IPS-20b (cell line): ENCODE measurements at regions not wholly inside any gene's neighbourhood (a gene's known extent, or its start where the extent isn't known, plus 50 kb on each side); places are given as distances from the start of the nearest gene placed in this dataset.
"Not testable (repeated sequence)": the region's sequence is repeated elsewhere in the genome, so short reads cannot be mapped to it uniquely, and the experiment has no call there.

ENCODE experiments used
- H3K27ac ChIP-seq: one replicate; pipeline ENCODE4 v1.5.1; 2013; ENCODE audit warnings: low read length
- H3K27me3 ChIP-seq: 2 replicates; pipeline ENCODE4 v1.6.1; 2013; ENCODE audit warnings: mild to moderate bottlenecking, low read length, inconsistent platforms; ENCODE audit not compliant: insufficient read depth
- H3K36me3 ChIP-seq: 2 replicates; pipeline ENCODE4 v1.6.1; 2013; ENCODE audit warnings: low read depth, mild to moderate bottlenecking, inconsistent platforms, low read length, moderate library complexity; ENCODE audit not compliant: insufficient read depth
- H3K4me1 ChIP-seq: 2 replicates; pipeline ENCODE4 v1.6.1; 2013; ENCODE audit warnings: mild to moderate bottlenecking, control low read depth, inconsistent platforms, low read length, moderate library complexity; ENCODE audit not compliant: insufficient read depth
- H3K4me3 ChIP-seq: 2 replicates; pipeline ENCODE4 v1.5.1; 2013; ENCODE audit warnings: mild to moderate bottlenecking, low read length, inconsistent platforms
- H3K9ac ChIP-seq: 2 replicates; pipeline ENCODE4 v1.6.1; 2013; ENCODE audit warnings: low read depth, mild to moderate bottlenecking, inconsistent platforms, low read length, moderate library complexity
- H3K9me3 ChIP-seq: 2 replicates; pipeline ENCODE4 v1.6.1; 2013; ENCODE audit warnings: mild to moderate bottlenecking, low read depth, low read length, inconsistent platforms; ENCODE audit not compliant: insufficient read depth

DNA sequence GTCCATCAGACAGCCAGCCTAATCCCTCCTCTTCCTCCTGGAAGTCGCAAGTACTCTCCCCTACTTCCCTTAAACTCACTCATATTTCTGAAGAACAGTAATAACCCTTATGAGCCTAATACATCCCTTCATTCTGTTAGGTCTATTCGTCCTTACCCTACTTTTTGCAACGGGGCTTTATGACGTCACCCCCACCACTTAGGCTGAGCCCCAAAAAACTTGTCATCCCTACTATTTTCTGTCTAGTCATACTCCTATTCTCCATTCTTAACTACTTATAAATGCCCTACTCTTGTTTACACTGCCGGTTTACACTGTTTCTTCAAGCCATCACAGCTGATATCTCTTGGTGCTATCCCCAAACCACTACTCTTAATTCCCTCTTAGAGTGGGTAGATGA, 674.7 kb upstream of the GJE1 start:
- not testable (repeated sequence) for H3K4me1 ChIP-seq, H3K9ac ChIP-seq, H3K4me3 ChIP-seq, H3K27me3 ChIP-seq, H3K9me3 ChIP-seq, H3K36me3 ChIP-seq, H3K27ac ChIP-seq

DNA sequence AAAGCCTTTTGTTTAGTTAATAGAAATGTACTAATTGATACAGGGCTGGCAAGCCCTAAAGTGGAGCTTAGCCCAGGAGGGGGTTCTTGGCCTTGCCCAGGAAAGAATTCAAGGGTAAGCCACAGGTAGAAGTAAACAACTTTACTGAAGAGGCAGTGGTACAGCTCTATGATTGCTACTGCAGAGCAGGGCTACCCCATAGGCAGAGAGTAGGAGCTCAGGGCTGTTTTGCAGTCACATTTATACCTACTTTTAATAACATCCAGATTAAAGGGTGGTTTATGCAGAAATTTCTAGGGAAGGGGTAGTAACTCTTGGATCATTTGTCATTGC, 680.4 kb upstream of the GJE1 start:
- H3K36me3 ChIP-seq: no peaks in the 10 kb centered on the region
- H3K27ac ChIP-seq: no peak overlapping the region
- H3K9me3 ChIP-seq: no peaks in the 10 kb centered on the region
- H3K9ac ChIP-seq: no peak overlapping the region
- no peak overlapping the region for H3K4me3 ChIP-seq
- peaks cover 14% of the 10 kb centered on the region; the same call in 1 of the 2 replicates for H3K4me1 ChIP-seq
- H3K27me3 ChIP-seq: no peaks in the 10 kb centered on the region

DNA sequence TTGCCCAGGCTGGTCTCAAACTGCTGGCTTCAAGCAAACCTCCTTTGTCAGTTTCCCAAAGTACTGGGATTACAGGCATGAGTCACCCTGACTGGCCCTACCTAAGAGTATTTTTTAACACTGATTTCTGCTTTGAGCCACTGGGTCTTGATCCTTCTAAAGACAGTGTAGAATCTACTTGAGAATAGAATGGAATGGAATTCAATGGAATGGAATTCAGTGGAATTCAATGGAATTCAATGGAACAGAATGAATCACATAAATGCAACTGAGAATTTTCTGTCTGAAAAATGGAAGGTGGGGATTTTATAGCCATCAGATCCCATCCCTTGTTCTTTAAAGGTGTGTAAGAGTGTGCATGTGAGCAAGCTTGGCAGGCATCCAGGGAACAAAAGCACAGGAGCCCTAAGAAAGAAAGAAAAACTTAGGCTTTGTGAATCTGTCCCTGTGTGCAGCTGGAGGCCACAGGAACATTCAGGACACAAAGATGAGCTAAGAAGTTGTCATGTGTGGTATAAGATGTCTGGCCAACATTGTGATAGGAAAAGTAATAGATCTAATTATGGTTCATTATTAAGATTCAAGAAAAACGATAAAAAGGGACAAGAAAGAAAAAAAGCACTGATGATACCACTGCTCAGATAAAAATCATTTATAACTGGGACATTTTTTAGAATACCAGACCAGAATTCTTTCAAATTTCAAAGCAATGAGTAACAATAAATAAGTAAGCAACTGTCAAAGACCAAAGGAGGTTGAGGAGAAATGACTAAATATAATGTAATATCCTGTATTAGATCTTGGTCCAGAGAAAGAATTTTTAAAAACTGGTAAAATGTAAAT, 681.0 kb upstream of the GJE1 start:
- Histone ChIP-seq H3K9me3 (no peaks in the 10 kb centered on the region), H3K27ac (no peak overlapping the region), H3K9ac (no peak overlapping the region; the same call in 1 of the 2 replicates), H3K4me1 (peaks cover 14% of the 10 kb centered on the region; the same call in 1 of the 2 replicates), H3K4me3 (no peak overlapping the region), H3K36me3 (no peaks in the 10 kb centered on the region), H3K27me3 (no peaks in the 10 kb centered on the region)

DNA sequence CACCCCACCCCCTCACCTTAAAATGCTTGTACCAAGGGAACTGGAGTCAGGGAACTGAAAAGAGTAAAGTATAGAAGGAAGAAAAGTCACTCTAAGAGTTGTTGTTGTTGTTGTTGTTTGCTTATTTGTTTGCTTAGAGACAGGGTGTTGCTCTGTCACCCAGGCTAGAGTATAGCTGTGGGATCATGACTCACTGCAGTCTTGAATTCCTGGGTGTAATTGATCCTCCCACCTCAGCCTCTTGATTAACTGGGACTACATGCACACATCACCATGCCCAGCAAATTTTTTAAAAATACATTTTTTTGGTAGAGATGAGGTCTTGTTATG, 681.6 kb upstream of the GJE1 start:
- peaks cover 14% of the 10 kb centered on the region; the same call in 1 of the 2 replicates for H3K4me1 ChIP-seq
- no peaks in the 10 kb centered on the region for H3K9me3 ChIP-seq
- H3K27ac ChIP-seq: peak overlapping the region; percentile 69
- H3K36me3 ChIP-seq: no peaks in the 10 kb centered on the region
- H3K27me3 ChIP-seq: no peaks in the 10 kb centered on the region
- H3K9ac ChIP-seq: no peak overlapping the region; the same call in 1 of the 2 replicates
- no peak overlapping the region for H3K4me3 ChIP-seq

DNA sequence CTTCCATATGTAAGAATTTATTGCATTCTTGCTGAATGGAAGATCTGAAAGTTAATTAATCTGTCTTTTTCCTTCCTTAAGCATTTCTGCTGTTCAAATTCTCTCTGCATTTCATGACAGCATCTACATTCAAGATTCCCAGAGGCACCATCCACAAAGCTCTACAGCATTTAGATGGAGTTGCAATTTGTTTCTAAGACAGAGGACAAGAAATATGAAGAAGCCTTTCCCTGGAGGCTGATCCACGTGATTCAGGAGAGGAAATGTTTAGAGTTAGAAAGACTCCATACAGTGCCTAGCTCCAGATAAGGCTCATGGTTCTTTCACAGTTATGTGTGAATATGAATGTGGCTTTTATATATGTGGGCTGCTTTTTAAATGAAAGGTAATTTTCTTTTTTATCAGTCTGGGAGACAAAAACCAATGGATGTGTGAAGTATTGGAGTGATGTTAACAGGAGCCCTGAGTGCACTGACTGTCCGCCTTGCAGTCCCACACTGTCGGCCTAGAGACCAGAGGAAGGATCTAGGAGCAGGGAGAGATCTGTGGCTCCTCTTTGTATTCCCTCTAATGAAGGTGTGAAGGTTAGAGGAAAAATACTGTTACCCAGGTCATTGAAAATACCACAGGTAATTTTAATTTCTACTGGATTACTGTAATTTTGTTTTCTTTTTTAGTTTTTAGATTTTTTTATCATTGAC, 686.6 kb upstream of the GJE1 start:
- no peak overlapping the region for H3K4me3 ChIP-seq
- H3K36me3 ChIP-seq: no peaks in the 10 kb centered on the region
- H3K4me1 ChIP-seq: peaks cover 3% of the 10 kb centered on the region; the same call in 1 of the 2 replicates
- H3K27me3 ChIP-seq: no peaks in the 10 kb centered on the region
- H3K27ac ChIP-seq: no peak overlapping the region
- H3K9ac ChIP-seq: no peak overlapping the region
- H3K9me3 ChIP-seq: no peaks in the 10 kb centered on the region

DNA sequence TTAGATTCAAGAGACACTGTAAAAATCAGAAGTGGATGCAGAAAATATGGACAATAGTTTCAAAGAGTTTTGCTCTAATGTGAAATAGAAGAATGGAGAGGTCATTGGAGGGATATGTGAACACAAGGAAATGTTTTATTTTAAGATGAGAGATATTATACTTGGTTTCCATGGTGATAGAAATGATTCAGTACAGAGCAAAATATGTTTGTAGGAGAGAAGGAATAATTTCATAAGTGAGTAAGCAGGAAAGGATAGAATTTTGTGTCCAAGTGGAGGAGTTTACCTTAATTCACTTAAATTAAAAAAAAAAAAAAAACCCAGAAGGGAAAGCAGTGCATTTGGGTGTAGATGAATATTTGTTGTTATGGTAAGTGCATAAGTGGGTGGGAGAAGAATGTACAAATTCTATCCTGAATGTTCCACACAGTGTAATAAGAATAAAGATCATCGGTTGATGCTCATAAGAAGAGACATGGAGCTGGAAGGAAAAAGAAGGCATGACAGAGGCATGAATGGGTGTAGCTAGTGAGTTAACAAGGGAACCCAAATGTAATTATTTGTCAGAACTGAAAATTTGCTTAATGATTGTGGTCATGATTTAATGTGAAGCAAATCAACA, 688.9 kb upstream of the GJE1 start:
- Histone ChIP-seq H3K36me3 (no peaks in the 10 kb centered on the region), H3K27me3 (no peaks in the 10 kb centered on the region), H3K4me1 (no peaks in the 10 kb centered on the region), H3K9ac (no peak overlapping the region), H3K9me3 (no peaks in the 10 kb centered on the region; the same call in 1 of the 2 replicates), H3K4me3 (no peak overlapping the region), H3K27ac (no peak overlapping the region)

DNA sequence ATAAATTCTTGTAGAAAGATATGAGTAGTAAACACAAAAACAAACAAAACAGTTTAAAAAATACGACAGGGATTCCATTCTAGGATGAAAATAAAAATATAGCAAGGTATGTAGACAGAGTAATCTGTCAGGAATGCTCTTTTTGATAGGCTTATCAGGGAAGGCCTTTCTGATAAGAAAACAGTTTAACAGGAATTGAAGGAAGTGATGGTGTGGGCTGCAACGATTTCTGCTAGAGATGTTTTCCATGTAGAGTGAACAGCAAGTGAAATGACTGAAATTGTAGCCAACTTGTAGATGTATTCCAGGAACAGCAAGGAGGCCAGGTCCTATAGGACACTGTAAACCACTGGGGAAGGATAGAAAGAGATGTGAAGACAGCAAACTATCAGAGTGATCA, 689.7 kb upstream of the GJE1 start:
- Histone ChIP-seq H3K4me3 (no peak overlapping the region), H3K9me3 (no peaks in the 10 kb centered on the region; the same call in 1 of the 2 replicates), H3K9ac (no peak overlapping the region), H3K4me1 (no peaks in the 10 kb centered on the region), H3K27me3 (no peaks in the 10 kb centered on the region), H3K36me3 (no peaks in the 10 kb centered on the region), H3K27ac (no peak overlapping the region)

DNA sequence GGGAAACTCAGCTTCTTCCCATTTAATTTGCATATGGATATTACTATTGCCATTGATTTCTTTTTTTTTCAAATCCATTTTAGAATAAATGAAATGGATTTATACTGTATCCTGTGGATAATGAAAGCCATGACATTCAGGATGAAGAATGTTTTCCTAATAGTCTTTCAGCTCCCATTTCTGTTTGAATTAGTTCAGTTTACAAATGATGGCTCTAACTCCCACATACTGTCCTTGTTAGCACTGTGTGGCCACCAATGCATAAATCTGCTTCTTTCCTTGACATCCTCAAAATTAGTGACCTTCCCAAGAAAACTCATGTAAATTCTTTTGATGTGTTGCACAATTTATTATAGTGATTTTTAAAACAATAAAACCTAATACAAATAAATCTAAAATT, 693.2 kb upstream of the GJE1 start:
- H3K27ac ChIP-seq: no peak overlapping the region
- H3K9me3 ChIP-seq: no peaks in the 10 kb centered on the region; the same call in 1 of the 2 replicates
- no peaks in the 10 kb centered on the region for H3K27me3 ChIP-seq
- H3K4me1 ChIP-seq: no peaks in the 10 kb centered on the region
- H3K9ac ChIP-seq: no peak overlapping the region
- no peaks in the 10 kb centered on the region for H3K36me3 ChIP-seq
- no peak overlapping the region for H3K4me3 ChIP-seq

DNA sequence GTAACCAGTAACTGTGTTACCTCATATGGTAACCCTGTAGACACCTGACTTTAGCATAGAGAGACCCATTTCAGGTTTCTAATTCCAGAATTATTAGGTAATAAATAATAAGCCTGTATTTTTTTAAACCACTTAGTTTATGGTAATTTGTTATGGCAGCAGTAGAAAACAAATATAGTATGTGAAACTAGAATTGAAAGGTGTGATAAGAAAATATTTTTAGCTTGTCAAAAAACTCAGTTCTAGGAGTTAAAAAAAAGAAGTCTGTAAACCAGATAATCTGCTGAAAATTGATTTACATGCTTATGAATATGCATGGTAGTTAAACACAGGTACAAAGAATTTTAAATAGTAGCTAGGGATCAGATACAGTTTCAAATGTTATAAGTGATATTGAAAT, 695.0 kb upstream of the GJE1 start:
- Histone ChIP-seq H3K4me3 (no peak overlapping the region), H3K4me1 (no peaks in the 10 kb centered on the region), H3K36me3 (no peaks in the 10 kb centered on the region), H3K9ac (no peak overlapping the region), H3K9me3 (no peaks in the 10 kb centered on the region; the same call in 1 of the 2 replicates), H3K27me3 (no peaks in the 10 kb centered on the region), H3K27ac (no peak overlapping the region)

DNA sequence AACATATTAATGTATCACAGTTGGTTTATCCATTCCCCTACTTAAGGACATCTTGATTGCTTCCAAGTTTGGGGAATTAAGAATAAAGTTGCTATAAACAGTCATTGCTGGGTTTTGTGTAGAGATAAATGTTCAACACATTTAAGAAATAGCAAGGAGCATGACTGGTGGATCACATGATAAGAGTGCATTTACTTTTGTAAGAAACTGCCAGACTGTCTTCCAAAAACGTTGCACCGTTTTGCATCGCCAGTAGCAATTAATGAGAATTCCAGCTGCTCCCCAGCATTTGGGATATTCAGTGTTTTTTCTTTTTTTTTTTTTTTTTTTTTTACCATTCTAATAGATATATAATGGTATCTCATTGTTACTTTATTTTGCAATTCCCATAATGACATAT, 695.7 kb upstream of the GJE1 start:
- Histone ChIP-seq H3K4me1 (no peaks in the 10 kb centered on the region), H3K9ac (no peak overlapping the region), H3K4me3 (no peak overlapping the region), H3K36me3 (no peaks in the 10 kb centered on the region), H3K27me3 (no peaks in the 10 kb centered on the region), H3K27ac (no peak overlapping the region), H3K9me3 (no peaks in the 10 kb centered on the region; the same call in 1 of the 2 replicates)

DNA sequence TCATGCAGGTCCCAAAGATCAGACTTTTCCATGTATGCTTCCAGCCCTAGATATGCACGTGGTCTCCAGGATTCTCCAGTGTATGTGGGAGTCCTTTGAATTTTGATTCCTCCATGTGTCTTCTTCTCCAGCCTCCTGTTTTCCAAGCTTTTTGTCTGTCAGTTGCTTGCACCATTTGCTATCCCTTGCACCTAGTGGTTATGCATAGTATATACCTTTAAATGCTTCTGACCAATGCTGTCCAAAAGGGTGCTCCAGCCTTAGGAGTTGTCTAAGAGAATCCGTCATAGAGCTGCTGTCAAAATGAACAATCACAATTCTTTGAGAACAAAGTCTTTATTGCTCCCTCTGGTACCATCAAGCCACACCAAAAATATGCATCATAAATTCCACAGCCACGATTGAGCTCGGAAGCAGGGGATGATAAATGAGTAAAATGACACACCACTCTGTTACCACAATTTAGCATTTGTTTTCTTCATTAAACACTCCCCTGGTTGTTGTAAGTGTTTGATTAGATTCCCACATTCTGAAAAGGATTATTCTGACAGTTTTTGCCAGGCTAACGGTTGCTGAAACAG, 706.2 kb upstream of the GJE1 start:
- no peaks in the 10 kb centered on the region for H3K36me3 ChIP-seq
- H3K4me3 ChIP-seq: no peak overlapping the region
- no peak overlapping the region for H3K9ac ChIP-seq
- no peaks in the 10 kb centered on the region for H3K4me1 ChIP-seq
- no peaks in the 10 kb centered on the region for H3K27me3 ChIP-seq
- no peak overlapping the region for H3K27ac ChIP-seq
- no peaks in the 10 kb centered on the region for H3K9me3 ChIP-seq
